ENCODE measurements at regions not wholly inside any gene's neighbourhood (a gene's known extent, or its start where the extent isn't known, plus 50 kb on each side); places are given as distances from the start of the nearest gene placed in this dataset.
"Not testable (repeated sequence)": the region's sequence is repeated elsewhere in the genome, so short reads cannot be mapped to it uniquely, and the experiment has no call there.

DNA sequence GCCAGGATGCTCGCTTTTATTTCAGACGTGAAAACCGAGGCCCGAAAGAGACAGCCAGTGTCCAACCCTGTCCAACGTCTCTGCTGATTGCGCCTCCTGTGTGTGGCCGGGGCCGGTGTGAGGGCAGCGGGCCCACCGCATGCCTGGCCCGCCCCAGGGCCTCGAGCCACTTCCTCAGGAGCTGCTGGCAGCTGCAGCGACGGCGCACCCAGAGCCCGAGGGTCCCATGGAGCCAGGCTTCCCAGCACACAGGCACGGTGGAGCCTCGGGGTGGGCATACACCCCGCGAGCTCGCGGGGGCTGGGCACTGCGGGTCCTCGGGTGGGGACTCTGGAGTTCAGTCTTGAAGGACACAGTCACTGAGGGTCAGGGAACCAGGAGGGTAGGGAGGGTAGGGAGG is 320.5 kb upstream of the PLGLB1 start:
- DNase-seq; H3K27me3 Mint-ChIP-seq (ENCODE audit: unreplicated experiment); H3K9me3 Mint-ChIP-seq (ENCODE audit: low read depth, unreplicated experiment); intact Hi-C loops (cut with micrococcal nuclease; ENCODE audit: unreplicated experiment); H3K27ac Mint-ChIP-seq (ENCODE audit: unreplicated experiment); H3K36me3 Mint-ChIP-seq (ENCODE audit: insufficient read depth, unreplicated experiment); H3K4me3 Mint-ChIP-seq (ENCODE audit: low read depth, unreplicated experiment); H3K4me1 Mint-ChIP-seq (ENCODE audit: low read depth, unreplicated experiment); CTCF ChIA-PET; BruUV-seq (replicated peaks): not testable (repeated sequence)

DNA sequence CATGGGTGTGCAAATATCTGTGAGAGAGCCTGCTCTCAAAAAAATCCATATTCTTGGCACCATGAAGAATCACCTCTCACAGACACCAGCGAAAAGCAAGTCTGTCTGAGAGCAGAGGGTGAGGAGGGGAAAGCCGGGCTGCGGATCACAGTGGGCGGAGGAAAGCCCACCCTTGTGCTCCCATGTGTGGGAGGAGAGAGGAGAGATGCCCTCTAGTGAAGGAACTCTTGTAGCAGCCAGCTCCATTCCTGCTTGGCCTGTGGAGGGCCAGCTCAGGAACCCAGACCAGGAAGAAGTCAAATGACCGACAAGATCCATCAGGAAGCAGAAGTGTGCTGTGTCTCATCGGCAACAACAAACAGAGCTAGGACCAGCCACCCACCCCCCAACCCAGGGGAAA is 321.7 kb upstream of the PLGLB1 start:
- H3K27ac Mint-ChIP-seq (ENCODE audit: unreplicated experiment); CTCF ChIA-PET; H3K9me3 Mint-ChIP-seq (ENCODE audit: low read depth, unreplicated experiment); H3K4me3 Mint-ChIP-seq (ENCODE audit: low read depth, unreplicated experiment); H3K4me1 Mint-ChIP-seq (ENCODE audit: low read depth, unreplicated experiment); intact Hi-C loops (cut with micrococcal nuclease; ENCODE audit: unreplicated experiment); H3K36me3 Mint-ChIP-seq (ENCODE audit: insufficient read depth, unreplicated experiment); BruUV-seq (replicated peaks); H3K27me3 Mint-ChIP-seq (ENCODE audit: unreplicated experiment): not testable (repeated sequence)
- peak; percentile 5 for DNase-seq

DNA sequence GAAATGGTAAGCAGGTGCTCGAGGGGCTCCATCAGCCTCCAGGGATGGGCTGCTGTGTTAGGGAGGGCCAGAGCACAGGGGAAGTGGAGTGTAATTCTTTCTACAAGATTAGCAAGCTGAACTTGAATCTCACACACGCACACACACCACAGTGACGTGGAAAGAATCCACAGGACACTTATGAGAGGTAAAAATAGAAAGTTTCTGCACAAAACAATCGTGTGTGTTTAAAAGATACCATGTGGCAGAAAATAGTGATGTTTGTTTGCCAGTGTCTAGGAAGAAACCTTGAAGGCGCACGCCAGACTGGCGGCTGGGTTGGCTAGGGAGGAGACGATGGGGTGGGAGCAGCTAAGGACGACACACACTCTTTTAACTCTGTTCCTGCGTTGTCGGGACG is 323.6 kb upstream of the PLGLB1 start:
- H3K9me3 Mint-ChIP-seq (ENCODE audit: low read depth, unreplicated experiment); BruUV-seq (replicated peaks); H3K4me1 Mint-ChIP-seq (ENCODE audit: low read depth, unreplicated experiment); intact Hi-C loops (cut with micrococcal nuclease; ENCODE audit: unreplicated experiment); H3K27me3 Mint-ChIP-seq (ENCODE audit: unreplicated experiment); CTCF ChIA-PET; H3K4me3 Mint-ChIP-seq (ENCODE audit: low read depth, unreplicated experiment); H3K27ac Mint-ChIP-seq (ENCODE audit: unreplicated experiment); DNase-seq; H3K36me3 Mint-ChIP-seq (ENCODE audit: insufficient read depth, unreplicated experiment): not testable (repeated sequence)

DNA sequence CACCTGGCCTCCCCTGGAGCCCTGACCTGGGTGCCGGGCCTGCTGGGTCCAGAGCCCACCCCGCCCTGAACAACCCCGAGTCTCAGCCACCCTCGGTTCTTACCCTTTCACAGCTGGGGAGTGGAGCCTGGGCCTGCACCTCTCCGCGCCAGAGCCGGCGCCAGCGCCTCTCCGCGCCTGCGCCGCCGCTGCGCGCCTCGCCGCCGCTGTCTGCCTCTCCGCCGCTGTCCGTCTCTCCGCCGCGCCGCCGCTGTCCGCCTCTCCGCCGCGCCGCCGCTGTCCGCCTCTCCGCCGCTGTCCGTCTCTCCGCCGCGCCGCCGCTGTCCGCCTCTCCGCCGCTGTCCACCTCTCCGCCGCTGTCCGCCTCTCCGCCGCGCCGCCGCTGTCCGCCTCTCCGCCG is 326.9 kb upstream of the PLGLB1 start:
- BruUV-seq (replicated peaks); H3K27me3 Mint-ChIP-seq (ENCODE audit: unreplicated experiment); H3K36me3 Mint-ChIP-seq (ENCODE audit: insufficient read depth, unreplicated experiment); intact Hi-C loops (cut with micrococcal nuclease; ENCODE audit: unreplicated experiment); H3K4me3 Mint-ChIP-seq (ENCODE audit: low read depth, unreplicated experiment); H3K9me3 Mint-ChIP-seq (ENCODE audit: low read depth, unreplicated experiment); H3K27ac Mint-ChIP-seq (ENCODE audit: unreplicated experiment); CTCF ChIA-PET; H3K4me1 Mint-ChIP-seq (ENCODE audit: low read depth, unreplicated experiment); DNase-seq: not testable (repeated sequence)

DNA sequence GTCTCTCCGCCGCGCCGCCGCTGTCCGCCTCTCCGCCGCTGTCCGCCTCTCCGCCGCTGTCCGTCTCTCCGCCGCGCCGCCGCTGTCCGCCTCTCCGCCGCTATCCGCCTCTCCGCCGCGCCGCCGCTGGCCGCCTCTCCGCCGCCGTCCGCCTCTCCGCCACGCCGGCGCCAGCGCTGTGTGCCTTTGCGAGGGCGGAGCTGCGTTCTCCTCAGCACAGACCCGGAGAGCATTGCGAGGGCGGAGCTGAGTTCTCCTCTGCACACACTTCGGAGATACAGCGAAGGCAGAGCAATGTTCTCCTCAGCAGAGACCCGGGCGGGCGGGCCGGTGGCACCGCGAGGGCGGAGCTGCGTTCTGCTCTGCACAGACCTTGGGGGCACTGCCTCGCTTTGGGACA is 327.4 kb upstream of the PLGLB1 start:
- H3K4me1 Mint-ChIP-seq (ENCODE audit: low read depth, unreplicated experiment); intact Hi-C loops (cut with micrococcal nuclease; ENCODE audit: unreplicated experiment); H3K36me3 Mint-ChIP-seq (ENCODE audit: insufficient read depth, unreplicated experiment); DNase-seq; H3K9me3 Mint-ChIP-seq (ENCODE audit: low read depth, unreplicated experiment); H3K4me3 Mint-ChIP-seq (ENCODE audit: low read depth, unreplicated experiment); H3K27ac Mint-ChIP-seq (ENCODE audit: unreplicated experiment); BruUV-seq (replicated peaks); CTCF ChIA-PET; H3K27me3 Mint-ChIP-seq (ENCODE audit: unreplicated experiment): not testable (repeated sequence)

DNA sequence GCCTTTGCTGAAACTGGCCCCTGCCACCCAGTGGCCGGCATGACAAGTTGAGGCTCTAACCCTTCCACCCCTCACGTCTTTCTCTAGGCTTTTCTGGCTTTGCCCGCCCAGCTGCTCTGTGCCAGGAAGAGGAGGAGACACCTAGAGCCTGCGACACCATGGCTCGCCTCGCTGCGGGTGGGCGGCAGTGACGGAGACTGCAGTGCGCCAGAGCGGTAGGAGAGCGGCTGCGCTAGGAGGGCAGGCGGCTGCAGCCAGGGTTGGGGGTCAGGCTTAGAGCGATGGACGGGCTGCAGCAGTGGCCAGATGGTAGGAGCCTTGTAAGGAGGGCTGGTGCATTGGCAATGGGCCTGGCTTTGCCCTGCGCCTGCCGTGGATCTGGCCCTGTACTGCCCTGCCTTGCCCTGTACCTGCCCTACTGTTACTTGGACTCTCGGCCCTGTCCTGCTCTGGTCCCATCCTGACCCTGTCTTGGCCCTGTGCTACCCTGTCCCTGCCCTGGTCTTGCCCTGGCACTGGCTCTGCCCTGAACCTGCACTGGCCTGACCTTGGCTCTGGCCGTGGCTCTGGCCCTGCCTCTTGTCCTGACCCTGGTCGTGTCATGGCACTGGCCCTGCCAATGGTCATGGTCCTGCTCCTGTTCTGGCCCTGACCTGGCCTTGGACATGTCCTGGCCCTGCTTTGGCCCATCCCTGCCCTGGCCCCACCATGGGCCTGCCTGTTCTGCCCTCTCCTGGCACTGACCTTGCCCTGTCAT is 330.7 kb upstream of the PLGLB1 start:
- BruUV-seq (replicated peaks), result not testable (repeated sequence)

DNA sequence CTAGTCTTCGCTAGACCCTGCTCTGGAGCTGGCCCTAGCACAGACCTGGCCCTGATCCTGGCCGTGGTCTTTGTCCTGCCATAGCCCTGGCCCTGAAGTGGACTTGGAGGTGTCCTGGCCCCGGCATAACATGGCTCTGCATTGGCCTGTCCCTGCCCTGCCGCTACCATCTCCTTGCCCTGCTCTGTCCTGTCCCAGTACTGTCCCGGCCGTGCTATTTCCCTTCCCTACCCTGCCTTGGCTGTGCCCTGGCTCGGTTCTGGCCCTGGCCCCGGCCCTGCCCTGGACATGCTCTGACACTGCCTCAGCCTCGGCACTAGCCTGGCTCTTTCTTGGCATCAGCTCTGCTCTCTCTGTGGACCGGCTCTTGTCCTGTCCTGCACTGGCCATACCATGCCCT is 331.8 kb upstream of the PLGLB1 start:
- H3K9me3 Mint-ChIP-seq (ENCODE audit: low read depth, unreplicated experiment); H3K4me3 Mint-ChIP-seq (ENCODE audit: low read depth, unreplicated experiment); H3K27ac Mint-ChIP-seq (ENCODE audit: unreplicated experiment); H3K4me1 Mint-ChIP-seq (ENCODE audit: low read depth, unreplicated experiment); H3K36me3 Mint-ChIP-seq (ENCODE audit: insufficient read depth, unreplicated experiment); H3K27me3 Mint-ChIP-seq (ENCODE audit: unreplicated experiment); intact Hi-C loops (cut with micrococcal nuclease; ENCODE audit: unreplicated experiment); CTCF ChIA-PET; DNase-seq; BruUV-seq (replicated peaks): not testable (repeated sequence)

More for the DNA sequence above, 330.7 kb upstream of the PLGLB1 start:
- H3K36me3 Mint-ChIP-seq (ENCODE audit: insufficient read depth, unreplicated experiment); H3K9me3 Mint-ChIP-seq (ENCODE audit: low read depth, unreplicated experiment); H3K27me3 Mint-ChIP-seq (ENCODE audit: unreplicated experiment); DNase-seq; H3K4me3 Mint-ChIP-seq (ENCODE audit: low read depth, unreplicated experiment); CTCF ChIA-PET; H3K4me1 Mint-ChIP-seq (ENCODE audit: low read depth, unreplicated experiment); intact Hi-C loops (cut with micrococcal nuclease; ENCODE audit: unreplicated experiment); H3K27ac Mint-ChIP-seq (ENCODE audit: unreplicated experiment): not testable (repeated sequence)

DNA sequence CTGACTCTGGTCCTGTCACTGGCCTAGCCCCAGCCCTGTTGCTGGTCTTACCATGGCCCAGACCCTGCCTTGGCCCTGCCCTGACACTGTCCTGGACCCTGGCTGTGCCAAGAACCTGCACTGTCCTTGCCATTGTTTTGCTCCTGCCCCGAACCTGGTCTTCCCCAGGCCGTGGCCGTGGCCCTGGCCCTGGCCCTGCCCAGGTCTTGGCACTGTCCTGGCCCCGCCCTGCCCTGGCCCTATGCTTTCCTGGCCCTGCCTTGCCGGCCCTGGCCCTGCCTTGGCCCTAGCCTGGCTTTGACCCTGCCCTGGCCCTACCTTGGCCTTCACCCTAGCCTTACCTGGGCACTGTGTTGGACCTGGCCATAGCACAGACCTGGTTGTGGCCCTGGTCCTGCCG is 332.5 kb upstream of the PLGLB1 start:
- H3K9me3 Mint-ChIP-seq (ENCODE audit: low read depth, unreplicated experiment); H3K36me3 Mint-ChIP-seq (ENCODE audit: insufficient read depth, unreplicated experiment); CTCF ChIA-PET; H3K4me1 Mint-ChIP-seq (ENCODE audit: low read depth, unreplicated experiment); H3K27ac Mint-ChIP-seq (ENCODE audit: unreplicated experiment); BruUV-seq (replicated peaks); H3K27me3 Mint-ChIP-seq (ENCODE audit: unreplicated experiment); intact Hi-C loops (cut with micrococcal nuclease; ENCODE audit: unreplicated experiment); DNase-seq; H3K4me3 Mint-ChIP-seq (ENCODE audit: low read depth, unreplicated experiment): not testable (repeated sequence)

DNA sequence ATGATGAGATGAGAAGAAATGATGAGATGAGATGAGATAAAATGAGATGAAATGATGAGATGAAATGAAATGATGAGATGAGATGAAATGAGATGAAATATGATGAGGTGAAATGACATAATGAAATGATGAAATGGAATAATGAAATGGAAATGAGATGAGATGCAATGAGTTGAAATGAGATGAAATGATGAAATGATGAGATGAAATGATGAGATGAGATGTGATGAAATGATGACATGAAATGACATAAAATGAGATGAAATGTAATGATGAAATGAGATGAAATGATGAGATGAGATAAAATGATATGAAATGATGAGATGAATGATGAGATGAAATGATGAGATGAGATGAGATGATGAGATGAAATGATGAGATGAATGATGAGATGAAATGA is 338.6 kb upstream of the PLGLB1 start:
- H3K36me3 Mint-ChIP-seq (ENCODE audit: insufficient read depth, unreplicated experiment); BruUV-seq (replicated peaks); CTCF ChIA-PET; H3K4me3 Mint-ChIP-seq (ENCODE audit: low read depth, unreplicated experiment); H3K4me1 Mint-ChIP-seq (ENCODE audit: low read depth, unreplicated experiment); H3K9me3 Mint-ChIP-seq (ENCODE audit: low read depth, unreplicated experiment); DNase-seq; intact Hi-C loops (cut with micrococcal nuclease; ENCODE audit: unreplicated experiment); H3K27me3 Mint-ChIP-seq (ENCODE audit: unreplicated experiment); H3K27ac Mint-ChIP-seq (ENCODE audit: unreplicated experiment): not testable (repeated sequence)

DNA sequence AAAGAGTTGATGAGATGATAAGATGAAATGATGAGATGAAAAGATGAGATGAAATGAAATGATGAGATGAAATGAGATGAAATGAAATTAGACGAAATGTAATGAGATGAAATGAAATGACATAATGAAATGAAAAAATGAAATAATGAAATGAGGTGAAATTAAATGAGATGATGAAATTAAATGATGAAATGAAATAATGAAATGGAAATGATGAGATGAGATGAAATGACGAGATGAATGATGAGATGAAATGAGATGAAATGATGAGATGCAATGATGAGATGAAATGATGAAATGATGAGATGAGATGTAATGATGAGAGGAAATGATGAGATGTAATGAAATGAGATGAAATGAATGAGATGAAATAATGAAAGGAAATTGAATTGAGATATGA is 339.3 kb upstream of the PLGLB1 start:
- H3K4me3 Mint-ChIP-seq (ENCODE audit: low read depth, unreplicated experiment); BruUV-seq (replicated peaks); H3K9me3 Mint-ChIP-seq (ENCODE audit: low read depth, unreplicated experiment); CTCF ChIA-PET; H3K27me3 Mint-ChIP-seq (ENCODE audit: unreplicated experiment); DNase-seq; intact Hi-C loops (cut with micrococcal nuclease; ENCODE audit: unreplicated experiment); H3K36me3 Mint-ChIP-seq (ENCODE audit: insufficient read depth, unreplicated experiment); H3K27ac Mint-ChIP-seq (ENCODE audit: unreplicated experiment); H3K4me1 Mint-ChIP-seq (ENCODE audit: low read depth, unreplicated experiment): not testable (repeated sequence)

All from Calu3 (cell line).